Osteoblast (primary cell): ENCODE measurements at regions not wholly inside any gene's neighbourhood (a gene's known extent, or its start where the extent isn't known, plus 50 kb on each side); places are given as distances from the start of the nearest gene placed in this dataset.

ENCODE experiments used
- DNase-seq: peaks from one replicate; pipeline ENCODE4 v3.0.0; 2011; ENCODE audit warnings: low spot score, mixed read lengths; ENCODE audit not compliant: insufficient read length; ENCODE audit errors: missing footprints
- H2AFZ ChIP-seq: 2 replicates; pipeline ENCODE4 v1.6.0; 2011; ENCODE audit warnings: mild to moderate bottlenecking, low read length
- H3K27ac ChIP-seq: 2 replicates; pipeline ENCODE4 v1.5.1; 2011; ENCODE audit warnings: mild to moderate bottlenecking, low read depth, low read length, moderate library complexity
- H3K27me3 ChIP-seq: 2 replicates; pipeline ENCODE4 v1.6.0; 2012; ENCODE audit warnings: mild to moderate bottlenecking, control low read depth, inconsistent platforms, low read length, moderate library complexity; ENCODE audit not compliant: insufficient read depth
- H3K36me3 ChIP-seq: 2 replicates; pipeline ENCODE4 v1.5.1; 2011; ENCODE audit warnings: mild to moderate bottlenecking, low read length, control low read depth, moderate library complexity; ENCODE audit not compliant: insufficient read depth
- H3K4me1 ChIP-seq: 2 replicates; pipeline ENCODE4 v1.5.1; 2011; ENCODE audit warnings: mild to moderate bottlenecking, low read length, control low read depth, moderate library complexity; ENCODE audit not compliant: insufficient read depth
- H3K4me2 ChIP-seq: 2 replicates; pipeline ENCODE4 v1.6.0; 2011; ENCODE audit warnings: mild to moderate bottlenecking, low read length; ENCODE audit not compliant: insufficient read depth
- H3K4me3 ChIP-seq: fragments of 200-600 bp; sonication (generic); 3 replicates; pipeline ENCODE4 v1.5.1; 2012; ENCODE audit warnings: mild to moderate bottlenecking, low read length, inconsistent platforms; ENCODE audit not compliant: insufficient read depth
- H3K79me2 ChIP-seq: 2 replicates; pipeline ENCODE4 v1.6.0; 2012; ENCODE audit warnings: mild to moderate bottlenecking, low read length, control low read depth, inconsistent platforms; ENCODE audit not compliant: insufficient read depth
- H3K9me3 ChIP-seq: 2 replicates; pipeline ENCODE4 v1.5.1; 2011; ENCODE audit warnings: low read depth, low read length, control low read depth
- H4K20me1 ChIP-seq: 2 replicates; pipeline ENCODE4 v1.6.0; 2012; ENCODE audit warnings: mild to moderate bottlenecking, low read length, control low read depth; ENCODE audit not compliant: insufficient read depth
- TF ChIP-seq, protein P1 (sequence below): IDR thresholded peaks from 2 replicates; pipeline ENCODE4 v1.5.1; 2011; ENCODE audit warnings: mild to moderate bottlenecking, low read depth, low read length, moderate library complexity; ENCODE audit errors: extremely low read depth

DNA sequence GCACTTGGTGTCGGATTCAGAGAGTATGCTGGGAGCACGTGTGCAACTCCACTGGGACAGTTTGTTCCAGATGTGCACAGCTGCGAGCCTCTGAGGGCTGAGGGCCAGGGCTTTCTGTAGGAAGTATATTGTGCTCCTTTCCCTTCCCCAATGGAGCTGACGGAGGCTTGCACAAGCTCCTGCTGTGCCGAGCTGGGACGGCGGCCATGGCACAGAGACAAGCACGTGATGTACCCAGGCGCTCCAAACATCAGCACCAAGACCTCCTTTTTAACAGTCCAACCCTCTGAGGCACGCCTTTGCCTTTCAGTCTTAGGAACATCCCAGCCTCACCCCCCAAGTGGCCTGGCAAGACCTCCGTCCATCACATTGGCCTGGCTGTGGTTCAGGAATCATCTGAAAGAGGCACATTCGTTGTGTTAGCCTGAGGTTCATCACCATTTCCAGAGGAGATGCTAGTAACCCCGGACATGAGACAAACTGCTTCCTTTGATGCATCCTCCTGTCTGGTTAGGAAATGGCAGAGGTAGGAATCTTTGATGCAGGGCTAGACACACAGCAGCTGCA, 339.2 kb upstream of the KAZN start:
- no peak overlapping the region for H2AFZ ChIP-seq
- H3K27ac ChIP-seq: no peak overlapping the region
- no peaks in the 10 kb centered on the region for H3K9me3 ChIP-seq
- H3K4me1 ChIP-seq: no peaks in the 10 kb centered on the region
- no peaks in the 10 kb centered on the region for H3K36me3 ChIP-seq
- TF ChIP-seq, protein P1, sequence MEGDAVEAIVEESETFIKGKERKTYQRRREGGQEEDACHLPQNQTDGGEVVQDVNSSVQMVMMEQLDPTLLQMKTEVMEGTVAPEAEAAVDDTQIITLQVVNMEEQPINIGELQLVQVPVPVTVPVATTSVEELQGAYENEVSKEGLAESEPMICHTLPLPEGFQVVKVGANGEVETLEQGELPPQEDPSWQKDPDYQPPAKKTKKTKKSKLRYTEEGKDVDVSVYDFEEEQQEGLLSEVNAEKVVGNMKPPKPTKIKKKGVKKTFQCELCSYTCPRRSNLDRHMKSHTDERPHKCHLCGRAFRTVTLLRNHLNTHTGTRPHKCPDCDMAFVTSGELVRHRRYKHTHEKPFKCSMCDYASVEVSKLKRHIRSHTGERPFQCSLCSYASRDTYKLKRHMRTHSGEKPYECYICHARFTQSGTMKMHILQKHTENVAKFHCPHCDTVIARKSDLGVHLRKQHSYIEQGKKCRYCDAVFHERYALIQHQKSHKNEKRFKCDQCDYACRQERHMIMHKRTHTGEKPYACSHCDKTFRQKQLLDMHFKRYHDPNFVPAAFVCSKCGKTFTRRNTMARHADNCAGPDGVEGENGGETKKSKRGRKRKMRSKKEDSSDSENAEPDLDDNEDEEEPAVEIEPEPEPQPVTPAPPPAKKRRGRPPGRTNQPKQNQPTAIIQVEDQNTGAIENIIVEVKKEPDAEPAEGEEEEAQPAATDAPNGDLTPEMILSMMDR: no peak
- H3K27me3 ChIP-seq: peaks cover 6% of the 10 kb centered on the region
- H3K4me2 ChIP-seq: no peak overlapping the region
- H4K20me1 ChIP-seq: no peaks in the 10 kb centered on the region
- no peaks in the 10 kb centered on the region for H3K79me2 ChIP-seq
- no peak overlapping the region for H3K4me3 ChIP-seq
- no peak for DNase-seq

DNA sequence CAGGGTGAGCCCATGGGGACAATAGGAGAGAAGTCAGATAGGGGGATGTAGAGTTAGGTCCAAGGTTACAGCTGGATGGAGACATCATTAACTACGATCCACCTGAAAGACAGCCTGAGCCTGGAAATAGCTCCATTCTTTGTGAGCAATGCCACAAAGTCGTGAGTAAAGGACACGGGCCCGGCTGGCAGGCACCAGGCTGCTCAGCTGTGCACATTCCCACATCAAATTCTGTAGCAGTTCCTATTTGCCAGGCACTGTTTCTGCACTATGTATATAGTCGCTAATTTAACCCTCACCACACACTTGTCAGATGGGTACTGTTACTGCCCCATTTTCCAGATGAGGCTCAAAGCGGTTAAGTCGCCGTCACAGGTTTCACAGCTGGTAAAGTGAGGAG, 338.0 kb upstream of the KAZN start:
- TF ChIP-seq, protein P1: no peak
- no peaks in the 10 kb centered on the region for H4K20me1 ChIP-seq
- H3K9me3 ChIP-seq: no peaks in the 10 kb centered on the region
- no peaks in the 10 kb centered on the region for H3K79me2 ChIP-seq
- no peak overlapping the region for H3K4me2 ChIP-seq
- H3K27me3 ChIP-seq: peaks cover 6% of the 10 kb centered on the region
- no peaks in the 10 kb centered on the region for H3K4me1 ChIP-seq
- H3K36me3 ChIP-seq: no peaks in the 10 kb centered on the region
- no peak for DNase-seq
- H3K4me3 ChIP-seq: no peak overlapping the region
- no peak overlapping the region for H2AFZ ChIP-seq
- H3K27ac ChIP-seq: no peak overlapping the region

DNA sequence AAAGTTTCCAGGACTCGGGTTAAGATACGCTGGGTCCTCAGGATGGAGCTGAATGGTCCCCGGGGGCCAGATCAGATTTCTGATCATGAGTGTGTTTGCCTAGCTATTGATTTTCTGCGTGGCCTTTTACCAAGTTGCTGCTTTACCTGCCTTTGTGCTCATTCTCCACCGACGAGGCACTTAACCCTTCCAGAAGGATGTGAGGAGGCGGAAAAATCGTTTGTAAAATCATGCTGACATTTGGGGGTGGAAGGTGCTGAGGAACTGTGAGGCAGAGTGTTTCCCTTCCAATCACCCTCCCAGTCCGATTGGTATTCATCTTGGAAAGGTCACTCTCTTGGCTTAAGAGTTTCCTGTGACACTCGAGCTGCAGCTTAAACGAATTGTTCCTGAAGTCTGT, 337.1 kb upstream of the KAZN start:
- TF ChIP-seq, protein P1: no peak
- Histone ChIP-seq H3K9me3 (no peaks in the 10 kb centered on the region), H4K20me1 (no peaks in the 10 kb centered on the region), H3K4me3 (no peak overlapping the region), H3K79me2 (no peaks in the 10 kb centered on the region), H3K27me3 (peaks cover 6% of the 10 kb centered on the region), H2AFZ (no peak overlapping the region), H3K4me1 (no peaks in the 10 kb centered on the region), H3K27ac (no peak overlapping the region), H3K4me2 (no peak overlapping the region), H3K36me3 (no peaks in the 10 kb centered on the region)
- DNase-seq: no peak

DNA sequence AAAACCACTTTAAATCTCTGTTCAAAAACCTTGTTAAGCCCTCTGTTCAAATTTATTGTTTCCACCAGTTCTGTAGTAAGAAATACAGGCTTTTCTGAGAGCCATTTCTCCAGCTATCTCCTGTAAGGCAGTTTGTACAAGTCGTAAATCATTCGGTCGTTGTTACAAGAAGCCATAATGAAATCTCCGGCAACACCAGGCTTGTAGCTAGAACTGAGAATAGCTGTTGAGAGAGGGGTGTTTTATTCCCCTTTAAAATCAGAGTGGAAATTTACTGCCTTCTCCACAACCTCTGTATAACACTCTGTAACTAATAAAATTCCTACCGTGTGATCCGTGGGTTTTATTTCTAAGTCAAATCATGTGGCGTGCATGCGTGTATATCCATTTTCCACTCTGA, 335.8 kb upstream of the KAZN start:
- H3K9me3 ChIP-seq: no peaks in the 10 kb centered on the region
- no peak overlapping the region for H3K27ac ChIP-seq
- H3K4me3 ChIP-seq: no peak overlapping the region
- no peaks in the 10 kb centered on the region for H3K79me2 ChIP-seq
- TF ChIP-seq, protein P1: no peak
- H3K36me3 ChIP-seq: no peaks in the 10 kb centered on the region
- H3K27me3 ChIP-seq: peaks cover 6% of the 10 kb centered on the region
- no peak for DNase-seq
- no peaks in the 10 kb centered on the region for H4K20me1 ChIP-seq
- no peaks in the 10 kb centered on the region for H3K4me1 ChIP-seq
- H2AFZ ChIP-seq: no peak overlapping the region
- H3K4me2 ChIP-seq: no peak overlapping the region
